Mesendoderm (in vitro differentiated cells): ENCODE measurements at regions not wholly inside any gene's neighbourhood (a gene's known extent, or its start where the extent isn't known, plus 50 kb on each side); places are given as distances from the start of the nearest gene placed in this dataset.

Experiments
- DNase-seq: peaks from one replicate; pipeline ENCODE4 v3.0.0; 2013
- H2AK5ac ChIP-seq: 2 replicates; pipeline ENCODE4 v1.6.1; 2013; ENCODE audit warnings: low read length, inconsistent platforms
- H2BK120ac ChIP-seq: 2 replicates; pipeline ENCODE4 v1.6.1; 2013; ENCODE audit warnings: low read depth, mild to moderate bottlenecking, low read length, moderate library complexity, mixed read lengths
- H2BK15ac ChIP-seq: replicated peaks from 2 replicates; pipeline ENCODE4 v1.6.1; 2013; ENCODE audit warnings: low read depth, mild to moderate bottlenecking, moderate library complexity
- H2BK5ac ChIP-seq: 2 replicates; pipeline ENCODE4 v1.6.1; 2013; ENCODE audit warnings: low read length, inconsistent platforms
- H3K18ac ChIP-seq: 2 replicates; pipeline ENCODE4 v1.6.1; 2013; ENCODE audit warnings: mild to moderate bottlenecking, low read length, mixed read lengths
- H3K23ac ChIP-seq: one replicate; pipeline ENCODE4 v1.6.1; 2013; ENCODE audit warnings: low read length
- H3K27ac ChIP-seq: 2 replicates; pipeline ENCODE4 v1.5.1; 2013; ENCODE audit warnings: low read depth, mild to moderate bottlenecking, inconsistent platforms, low read length, moderate library complexity
- H3K27me3 ChIP-seq: 2 replicates; pipeline ENCODE4 v1.6.1; 2013; ENCODE audit warnings: low read length, control low read depth, mild to moderate bottlenecking, inconsistent platforms; ENCODE audit not compliant: insufficient read depth, poor library complexity
- H3K36me3 ChIP-seq: 2 replicates; pipeline ENCODE4 v1.6.1; 2013; ENCODE audit warnings: low read length, inconsistent platforms; ENCODE audit not compliant: control insufficient read depth, insufficient read depth
- H3K4ac ChIP-seq: one replicate; pipeline ENCODE4 v1.6.1; 2013; ENCODE audit warnings: low read depth, mild to moderate bottlenecking, low read length, moderate library complexity
- H3K4me1 ChIP-seq: 2 replicates; pipeline ENCODE4 v1.6.1; 2013; ENCODE audit warnings: low read depth, low read length, inconsistent platforms; ENCODE audit not compliant: control insufficient read depth
- H3K4me2 ChIP-seq: 2 replicates; pipeline ENCODE4 v1.6.1; 2013; ENCODE audit warnings: low read length
- H3K4me3 ChIP-seq: 2 replicates; pipeline ENCODE4 v1.5.1; 2013; ENCODE audit warnings: mild to moderate bottlenecking, low read length
- H3K56ac ChIP-seq: one replicate; pipeline ENCODE4 v1.6.1; 2013; ENCODE audit warnings: low read length
- H3K79me1 ChIP-seq: 2 replicates; pipeline ENCODE4 v1.6.1; 2013; ENCODE audit warnings: low read length, inconsistent platforms
- H3K79me2 ChIP-seq: 2 replicates; pipeline ENCODE4 v1.6.1; 2013; ENCODE audit warnings: mild to moderate bottlenecking, low read length; ENCODE audit not compliant: control insufficient read depth, insufficient read depth
- H3K9ac ChIP-seq: 2 replicates; pipeline ENCODE4 v1.6.1; 2013; ENCODE audit warnings: low read length, inconsistent platforms
- H4K5ac ChIP-seq: one replicate; pipeline ENCODE4 v1.6.1; 2013; ENCODE audit warnings: low read length
- H4K8ac ChIP-seq: one replicate; pipeline ENCODE4 v1.6.1; 2013; ENCODE audit warnings: low read depth, mild to moderate bottlenecking, control low read depth, low read length, moderate library complexity
- WGBS: extraction: QIAGEN DNeasy Blood & Tissue Kit; methylation state at CpG from one replicate; pipeline ENCODE4 v1.1.7; 2013; ENCODE audit warnings: low lambda C conversion rate, missing lambda C conversion rate; ENCODE audit not compliant: insufficient coverage; ENCODE audit errors: extremely low coverage; 5-methylcytosine and 5-hydroxymethylcytosine counted together

- no peak overlapping the region for H3K23ac ChIP-seq
- H4K8ac ChIP-seq: no peak overlapping the region
- no peak overlapping the region for H2AK5ac ChIP-seq
- no peak overlapping the region for H3K4me3 ChIP-seq
- no peak overlapping the region for H3K4ac ChIP-seq
- H3K4me1 ChIP-seq: no peaks in the 10 kb centered on the region
- no peak overlapping the region for H3K4me2 ChIP-seq
- no peak overlapping the region for H3K27ac ChIP-seq
- no peak overlapping the region for H2BK120ac ChIP-seq
- H3K9ac ChIP-seq: no peak overlapping the region
- H2BK15ac ChIP-seq: no peak overlapping the region
- H4K5ac ChIP-seq: no peak overlapping the region
- no peaks in the 10 kb centered on the region for H3K79me1 ChIP-seq
- H3K36me3 ChIP-seq: no peaks in the 10 kb centered on the region
- no peak overlapping the region for H3K56ac ChIP-seq
- H2BK5ac ChIP-seq: no peak overlapping the region
- DNase-seq: no peak
- no peak overlapping the region for H3K18ac ChIP-seq
- no peaks in the 10 kb centered on the region for H3K27me3 ChIP-seq
- H3K79me2 ChIP-seq: no peaks in the 10 kb centered on the region
These were observed 211.7 kb upstream of the RGPD4 start for GRCh38 chr2:107615039-107615438.

- H3K4me3 ChIP-seq: no peak overlapping the region
- H3K79me1 ChIP-seq: no peaks in the 10 kb centered on the region
- H3K36me3 ChIP-seq: no peaks in the 10 kb centered on the region
- H3K27ac ChIP-seq: no peak overlapping the region
- H3K79me2 ChIP-seq: no peaks in the 10 kb centered on the region
- H3K56ac ChIP-seq: no peak overlapping the region
- no peak overlapping the region for H3K4ac ChIP-seq
- H3K27me3 ChIP-seq: no peaks in the 10 kb centered on the region
- no peak overlapping the region for H3K18ac ChIP-seq
- H4K8ac ChIP-seq: no peak overlapping the region
- no peak overlapping the region for H2BK5ac ChIP-seq
- H2BK15ac ChIP-seq: no peak overlapping the region
- H2AK5ac ChIP-seq: no peak overlapping the region
- DNase-seq: no peak
- H3K4me2 ChIP-seq: no peak overlapping the region
- H2BK120ac ChIP-seq: no peak overlapping the region
- no peak overlapping the region for H3K23ac ChIP-seq
- no peak overlapping the region for H4K5ac ChIP-seq
- H3K9ac ChIP-seq: no peak overlapping the region
- no peaks in the 10 kb centered on the region for H3K4me1 ChIP-seq
These were observed 207.9 kb upstream of the RGPD4 start for GRCh38 chr2:107618769-107619168.

GRCh38 chr2:107621186-107622165, 205.2 kb upstream of the RGPD4 start:
- H3K27me3 ChIP-seq: no peaks in the 10 kb centered on the region
- no peak overlapping the region for H2BK15ac ChIP-seq
- H3K79me1 ChIP-seq: no peaks in the 10 kb centered on the region
- H2AK5ac ChIP-seq: no peak overlapping the region
- H2BK120ac ChIP-seq: no peak overlapping the region
- no peak overlapping the region for H3K27ac ChIP-seq
- no peak overlapping the region for H4K5ac ChIP-seq
- no peak overlapping the region for H3K18ac ChIP-seq
- H3K4me1 ChIP-seq: no peaks in the 10 kb centered on the region
- H3K9ac ChIP-seq: no peak overlapping the region
- H3K79me2 ChIP-seq: no peaks in the 10 kb centered on the region
- no peaks in the 10 kb centered on the region for H3K36me3 ChIP-seq
- no peak overlapping the region for H4K8ac ChIP-seq
- H3K4me2 ChIP-seq: no peak overlapping the region
- no peak overlapping the region for H3K4ac ChIP-seq
- no peak overlapping the region for H2BK5ac ChIP-seq
- H3K23ac ChIP-seq: no peak overlapping the region
- no peak for DNase-seq
- no peak overlapping the region for H3K4me3 ChIP-seq
- WGBS: no CpG with 5 or more reads among the region's 5 CpGs
- no peak overlapping the region for H3K56ac ChIP-seq

- no CpG with 5 or more reads among the region's 4 CpGs for WGBS
- DNase-seq: peak; percentile 3
- H4K8ac ChIP-seq: no peak overlapping the region
- H2BK120ac ChIP-seq: no peak overlapping the region
- no peaks in the 10 kb centered on the region for H3K79me2 ChIP-seq
- H3K23ac ChIP-seq: no peak overlapping the region
- no peaks in the 10 kb centered on the region for H3K36me3 ChIP-seq
- no peak overlapping the region for H2BK5ac ChIP-seq
- H3K56ac ChIP-seq: no peak overlapping the region
- H2AK5ac ChIP-seq: no peak overlapping the region
- H3K4me1 ChIP-seq: no peaks in the 10 kb centered on the region
- H3K18ac ChIP-seq: no peak overlapping the region
- no peak overlapping the region for H3K4ac ChIP-seq
- H2BK15ac ChIP-seq: no peak overlapping the region
- H3K27me3 ChIP-seq: no peaks in the 10 kb centered on the region
- no peak overlapping the region for H3K4me3 ChIP-seq
- H3K27ac ChIP-seq: no peak overlapping the region
- no peak overlapping the region for H3K4me2 ChIP-seq
- H4K5ac ChIP-seq: no peak overlapping the region
- no peak overlapping the region for H3K9ac ChIP-seq
- no peaks in the 10 kb centered on the region for H3K79me1 ChIP-seq
These were observed 203.9 kb upstream of the RGPD4 start for GRCh38 chr2:107622741-107623310.

- no peaks in the 10 kb centered on the region for H3K4me1 ChIP-seq
- H3K4me3 ChIP-seq: no peak overlapping the region
- no peaks in the 10 kb centered on the region for H3K27me3 ChIP-seq
- no peaks in the 10 kb centered on the region for H3K79me2 ChIP-seq
- no peak overlapping the region for H2BK120ac ChIP-seq
- H3K9ac ChIP-seq: no peak overlapping the region
- no peak overlapping the region for H3K4ac ChIP-seq
- no peak overlapping the region for H3K27ac ChIP-seq
- H3K56ac ChIP-seq: no peak overlapping the region
- H3K18ac ChIP-seq: no peak overlapping the region
- H2BK15ac ChIP-seq: no peak overlapping the region
- no peak overlapping the region for H4K5ac ChIP-seq
- H2BK5ac ChIP-seq: no peak overlapping the region
- H3K23ac ChIP-seq: no peak overlapping the region
- no peak overlapping the region for H2AK5ac ChIP-seq
- H3K36me3 ChIP-seq: no peaks in the 10 kb centered on the region
- no peaks in the 10 kb centered on the region for H3K79me1 ChIP-seq
- DNase-seq: no peak
- H4K8ac ChIP-seq: no peak overlapping the region
- no peak overlapping the region for H3K4me2 ChIP-seq
These were observed 200.7 kb upstream of the RGPD4 start for GRCh38 chr2:107625982-107626381.

GRCh38 chr2:107627164-107627563, 199.5 kb upstream of the RGPD4 start:
- Histone ChIP-seq H3K9ac (no peak overlapping the region), H3K79me2 (no peaks in the 10 kb centered on the region), H4K8ac (no peak overlapping the region)

More at GRCh38 chr2:107627164-107627563, 199.5 kb upstream of the RGPD4 start:
- H3K4ac ChIP-seq: no peak overlapping the region
- no peaks in the 10 kb centered on the region for H3K36me3 ChIP-seq
- no peak overlapping the region for H3K4me2 ChIP-seq
- H3K56ac ChIP-seq: no peak overlapping the region
- H2AK5ac ChIP-seq: no peak overlapping the region
- no peak overlapping the region for H3K27ac ChIP-seq
- no peak overlapping the region for H2BK120ac ChIP-seq
- no peak overlapping the region for H2BK15ac ChIP-seq
- H3K4me1 ChIP-seq: no peaks in the 10 kb centered on the region
- H4K5ac ChIP-seq: no peak overlapping the region
- no CpG with 5 or more reads among the region's 1 CpG for WGBS
- no peak overlapping the region for H3K18ac ChIP-seq
- no peaks in the 10 kb centered on the region for H3K27me3 ChIP-seq
- no peak for DNase-seq
- H3K79me1 ChIP-seq: no peaks in the 10 kb centered on the region
- H3K23ac ChIP-seq: no peak overlapping the region
- no peak overlapping the region for H2BK5ac ChIP-seq
- no peak overlapping the region for H3K4me3 ChIP-seq
